ENCODE measurements at regions not wholly inside any gene's neighbourhood (a gene's known extent, or its start where the extent isn't known, plus 50 kb on each side); places are given as distances from the start of the nearest gene placed in this dataset.
"Not testable (repeated sequence)": the region's sequence is repeated elsewhere in the genome, so short reads cannot be mapped to it uniquely, and the experiment has no call there.

GRCh38 chr5:155783246-155783645, 543.7 kb upstream of the SGCD start:
- DNase-seq: no peak

GRCh38 chr5:155783791-155784190, 543.2 kb upstream of the SGCD start:
- DNase-seq: no peak

- no peak for DNase-seq
Observed at GRCh38 chr5:155786108-155786507, 540.9 kb upstream of the SGCD start.

GRCh38 chr5:155792873-155793272, 534.1 kb upstream of the SGCD start:
- no peak for DNase-seq

- DNase-seq: no peak
Observed at GRCh38 chr5:155794795-155795194, 532.2 kb upstream of the SGCD start.

- no peak for DNase-seq
Observed at GRCh38 chr5:155799308-155799707, 527.7 kb upstream of the SGCD start.

GRCh38 chr5:155807884-155808576, 518.9 kb upstream of the SGCD start:
- no peak for DNase-seq

GRCh38 chr5:155815248-155815647, 511.7 kb upstream of the SGCD start:
- DNase-seq: no peak

GRCh38 chr5:155822177-155822576, 504.8 kb upstream of the SGCD start:
- no peak for DNase-seq

- no peak for DNase-seq
Observed at GRCh38 chr5:155826611-155827507, 500.1 kb upstream of the SGCD start.

- not testable (repeated sequence) for DNase-seq
Observed at GRCh38 chr5:155827508-155827815, 499.5 kb upstream of the SGCD start.

GRCh38 chr5:155827949-155828348, 499.0 kb upstream of the SGCD start:
- no peak for DNase-seq

- peak; percentile 33 for DNase-seq
Observed at GRCh38 chr5:155831491-155831890, 495.5 kb upstream of the SGCD start.

- DNase-seq: no peak
Observed at GRCh38 chr5:155833287-155833686, 493.7 kb upstream of the SGCD start.

GRCh38 chr5:155834271-155834975, 492.5 kb upstream of the SGCD start:
- no peak for DNase-seq

GRCh38 chr5:155836089-155836803, 490.7 kb upstream of the SGCD start:
- no peak for DNase-seq

GRCh38 chr5:155838394-155838793, 488.6 kb upstream of the SGCD start:
- DNase-seq: no peak

GRCh38 chr5:155839251-155840037, 487.5 kb upstream of the SGCD start:
- DNase-seq: no peak

GRCh38 chr5:155844542-155844941, 482.4 kb upstream of the SGCD start:
- DNase-seq: no peak

- DNase-seq: peak; percentile 42
Observed at GRCh38 chr5:155850370-155850769, 476.6 kb upstream of the SGCD start.

- DNase-seq: no peak
Observed at GRCh38 chr5:155866971-155867370, 460.0 kb upstream of the SGCD start.

GRCh38 chr5:155867522-155868088, 459.4 kb upstream of the SGCD start:
- no peak for DNase-seq
